Tibial nerve (tissue), 4 donors: ENCODE measurements at regions not wholly inside any gene's neighbourhood (a gene's known extent, or its start where the extent isn't known, plus 50 kb on each side); places are given as distances from the start of the nearest gene placed in this dataset.

Experiments used
- DNase-seq, 2 donors: peaks; one replicate each; pipeline ENCODE4 v3.0.0-alpha.2; 2019; ENCODE audit warnings: low spot score in 2 of 2
- H3K27ac ChIP-seq, 4 donors: fragments of 200-600 bp; sonication (generic) in 3 of 4; one replicate each; pipeline ENCODE4 v1.5.1; 2017 to 2019; ENCODE audit warnings: mild to moderate bottlenecking in 1 of 4
- H3K27me3 ChIP-seq, 2 donors: fragments of 200-600 bp; sonication (generic) in 1 of 2; one replicate each; pipeline versions ENCODE4 v1.5.1 to v1.6.0; 2017 to 2019
- H3K36me3 ChIP-seq, 3 donors: fragments of 200-600 bp; sonication (generic); one replicate each; pipeline ENCODE4 v1.5.1; 2018 to 2019
- H3K4me1 ChIP-seq, 4 donors: fragments of 200-600 bp; sonication (generic) in 3 of 4; one replicate each; pipeline ENCODE4 v1.5.1; 2017 to 2019
- H3K4me3 ChIP-seq, 4 donors: fragments of 200-600 bp; sonication (generic) in 3 of 4; one replicate each; pipeline ENCODE4 v1.5.1; 2017 to 2019; ENCODE audit warnings: mild to moderate bottlenecking in 1 of 4, moderate library complexity in 1 of 4
- H3K9me3 ChIP-seq, 4 donors: fragments of 200-600 bp; sonication (generic) in 3 of 4; one replicate each; pipeline ENCODE4 v1.5.1; 2017 to 2019
- CTCF ChIP-seq, 5 experiments: fragments of 200-600 bp in 3 of 5; fragments of 450-650 bp in 2 of 5; sonication (generic) in 3 of 5; IDR thresholded peaks; one replicate each; pipeline ENCODE4 v1.5.1; 2016 to 2019; ENCODE audit warnings: antibody characterized with exemption in 5 of 5, mild to moderate bottlenecking in 3 of 5, moderate library complexity in 2 of 5
- EP300 ChIP-seq, 2 donors: sonication (generic); formaldehyde crosslinking; IDR thresholded peaks; one replicate each; pipeline ENCODE4 v1.6.1; 2017; ENCODE audit warnings: antibody characterized with exemption in 2 of 2, mild to moderate bottlenecking in 1 of 2
- POLR2A ChIP-seq, 2 donors: fragments of 450-650 bp; IDR thresholded peaks; one replicate each; pipeline ENCODE4 v1.6.1; 2017; ENCODE audit warnings: antibody characterized with exemption in 2 of 2, mild to moderate bottlenecking in 2 of 2, moderate library complexity in 2 of 2
- WGBS, 2 donors: methylation state at CpG; one replicate each; pipeline ENCODE4 v1.1.5; 2018; 5-methylcytosine and 5-hydroxymethylcytosine counted together

GRCh38 chr20:3354247-3354646 lies 53.2 kb downstream of the DNAAF9 start:
- DNase-seq: no peak
- Histone ChIP-seq H3K4me3 (no peak overlapping the region), H3K36me3 (peaks cover 0 to 30% (median 0%) of the 10 kb centered on the region in 3 donors), H3K4me1 (no peaks in the 10 kb centered on the region), H3K27ac (no peak overlapping the region), H3K9me3 (no peaks in the 10 kb centered on the region), H3K27me3 (no peaks in the 10 kb centered on the region)
- TF ChIP-seq EP300 (IDR thresholded peaks at IDR 0.05) (no peak), CTCF (IDR thresholded peaks at IDR 0.05) (no peak), POLR2A (IDR thresholded peaks at IDR 0.05) (no peak)
- 96 to 100% methylated on average over 1 of the region's 1 CpG for WGBS, 2 donors

DNA sequence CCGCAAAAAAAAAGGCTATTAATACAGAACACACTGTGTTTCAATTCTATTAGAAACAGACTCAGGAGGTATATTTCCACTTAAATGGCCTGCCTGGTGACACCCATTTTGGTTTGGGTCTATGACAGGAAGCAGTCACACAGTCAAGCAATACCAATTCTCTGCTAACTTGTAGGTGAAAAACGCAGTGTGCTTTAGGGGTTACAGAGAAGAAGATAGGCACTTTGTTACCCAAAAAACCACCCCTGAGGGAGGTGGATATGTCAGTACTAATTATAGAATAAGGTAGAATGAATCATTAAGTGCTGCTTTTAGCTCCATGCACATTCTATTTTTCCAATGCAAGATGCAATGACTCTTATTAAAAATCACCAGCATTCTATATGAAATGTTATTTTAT lies 53.8 kb downstream of the DNAAF9 start:
- no peak overlapping the region for H3K4me3 ChIP-seq
- peaks cover 0 to 29% (median 0%) of the 10 kb centered on the region in 3 donors for H3K36me3 ChIP-seq
- TF ChIP-seq EP300 (IDR thresholded peaks at IDR 0.05) (no peak), CTCF (IDR thresholded peaks at IDR 0.05) (no peak), POLR2A (IDR thresholded peaks at IDR 0.05) (no peak)
- no peak for DNase-seq
- no peaks in the 10 kb centered on the region for H3K27me3 ChIP-seq
- 87 to 98% methylated on average over 2 of the region's 2 CpGs for WGBS, 2 donors
- H3K4me1 ChIP-seq: no peaks in the 10 kb centered on the region
- H3K9me3 ChIP-seq: no peaks in the 10 kb centered on the region
- no peak overlapping the region for H3K27ac ChIP-seq

DNA sequence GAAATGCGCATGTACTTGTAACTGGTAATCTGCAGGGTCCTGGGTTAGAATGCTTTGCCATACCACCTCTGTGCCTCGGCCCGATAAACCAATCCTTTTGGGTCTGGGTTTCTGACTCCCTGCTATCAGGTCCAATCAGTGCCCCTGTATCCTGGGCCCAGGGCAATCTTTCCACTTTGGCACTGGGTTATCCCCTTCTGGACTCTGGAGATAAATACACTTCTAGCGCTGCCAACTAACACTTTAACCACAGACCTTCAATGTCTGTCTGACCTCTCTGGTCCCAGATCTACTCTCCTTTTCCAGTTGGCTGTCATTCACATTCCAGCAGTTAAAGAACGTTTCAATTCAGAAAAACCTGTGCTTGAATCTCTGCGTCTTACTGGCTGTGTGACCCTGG lies 55.3 kb downstream of the DNAAF9 start:
- Histone ChIP-seq H3K36me3 (peaks cover 0 to 37% (median 0%) of the 10 kb centered on the region in 3 donors), H3K27me3 (no peaks in the 10 kb centered on the region), H3K4me3 (no peak overlapping the region), H3K27ac (no peak overlapping the region), H3K9me3 (no peaks in the 10 kb centered on the region), H3K4me1 (no peaks in the 10 kb centered on the region)
- WGBS, 2 donors: 90 to 93% methylated on average over 6 of the region's 6 CpGs
- TF ChIP-seq POLR2A (IDR thresholded peaks at IDR 0.05) (no peak), EP300 (IDR thresholded peaks at IDR 0.05) (no peak), CTCF (IDR thresholded peaks at IDR 0.05) (no peak)
- DNase-seq: no peak

GRCh38 chr20:3350422-3350821 lies 57.0 kb downstream of the DNAAF9 start:
- Histone ChIP-seq H3K4me1 (no peaks in the 10 kb centered on the region), H3K27me3 (no peaks in the 10 kb centered on the region), H3K4me3 (no peak overlapping the region), H3K27ac (no peak overlapping the region), H3K9me3 (no peaks in the 10 kb centered on the region), H3K36me3 (peaks cover 0 to 55% (median 0%) of the 10 kb centered on the region in 3 donors)
- DNase-seq: no peak
- 94 to 95% methylated on average over 1 of the region's 1 CpG for WGBS, 2 donors
- TF ChIP-seq POLR2A (IDR thresholded peaks at IDR 0.05) (no peak), CTCF (IDR thresholded peaks at IDR 0.05) (no peak), EP300 (IDR thresholded peaks at IDR 0.05) (no peak)

DNA sequence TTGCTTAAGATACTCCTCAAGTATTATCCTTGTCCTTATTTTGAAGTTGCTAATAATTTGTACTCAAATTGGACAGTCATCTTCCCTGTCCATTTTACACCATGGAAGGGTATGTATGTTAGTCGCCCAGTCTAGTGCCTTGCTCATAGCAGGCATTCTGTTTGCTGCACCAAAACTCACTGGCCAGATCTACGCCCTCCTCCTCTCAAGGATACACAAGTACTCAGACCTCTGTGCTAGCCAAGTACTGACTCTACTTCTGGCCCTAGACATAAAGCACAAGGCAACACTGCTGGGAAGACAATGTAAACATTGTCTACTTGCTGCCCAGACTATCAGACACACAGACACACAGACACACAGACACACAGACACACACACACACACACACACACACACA lies 57.7 kb downstream of the DNAAF9 start:
- Histone ChIP-seq H3K36me3 (peaks cover 0 to 60% (median 0%) of the 10 kb centered on the region in 3 donors), H3K4me3 (no peak overlapping the region), H3K27me3 (no peaks in the 10 kb centered on the region), H3K27ac (no peak overlapping the region), H3K9me3 (no peaks in the 10 kb centered on the region), H3K4me1 (no peaks in the 10 kb centered on the region)
- no peak for TF ChIP-seq EP300 (IDR thresholded peaks at IDR 0.05)
- no peak for TF ChIP-seq CTCF (IDR thresholded peaks at IDR 0.05)
- no peak for TF ChIP-seq POLR2A (IDR thresholded peaks at IDR 0.05)
- WGBS, 2 donors: 75 to 80% methylated on average over 2 of the region's 2 CpGs
- no peak for DNase-seq
